Stimulated activated CD4-positive, alpha-beta T cell treated with anti-CD3 and anti-CD28 coated beads, Interleukin-2, amount 100 ng/mL, for 4 hours (primary cell): ENCODE measurements at regions not wholly inside any gene's neighbourhood (a gene's known extent, or its start where the extent isn't known, plus 50 kb on each side); places are given as distances from the start of the nearest gene placed in this dataset.

ENCODE experiments used
- DNase-seq: peaks from one replicate; pipeline ENCODE4 v3.0.0-alpha.2; 2020; ENCODE audit warnings: low read depth

DNA sequence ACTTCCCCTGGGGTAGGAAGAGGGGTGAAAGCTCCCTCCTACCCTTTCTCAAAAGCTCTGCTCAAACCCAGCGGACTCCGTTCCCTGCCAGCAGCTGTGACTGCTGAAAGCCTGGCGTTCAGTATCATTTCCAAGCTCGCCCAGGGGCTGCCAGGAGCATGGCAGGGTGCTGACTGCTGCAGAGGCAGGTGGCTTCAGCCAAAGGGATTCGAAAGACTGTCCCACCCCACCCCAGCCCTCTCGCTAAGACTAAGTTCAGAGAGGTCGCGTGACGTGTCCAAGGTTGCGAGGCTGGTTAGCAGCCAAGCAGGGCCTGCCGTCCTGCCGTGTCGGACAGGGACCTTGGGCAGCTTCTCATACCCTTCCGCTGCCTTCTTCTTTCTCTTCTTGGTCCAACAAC lies 72.3 kb upstream of the RAB12 start:
- DNase-seq = no peak

DNA sequence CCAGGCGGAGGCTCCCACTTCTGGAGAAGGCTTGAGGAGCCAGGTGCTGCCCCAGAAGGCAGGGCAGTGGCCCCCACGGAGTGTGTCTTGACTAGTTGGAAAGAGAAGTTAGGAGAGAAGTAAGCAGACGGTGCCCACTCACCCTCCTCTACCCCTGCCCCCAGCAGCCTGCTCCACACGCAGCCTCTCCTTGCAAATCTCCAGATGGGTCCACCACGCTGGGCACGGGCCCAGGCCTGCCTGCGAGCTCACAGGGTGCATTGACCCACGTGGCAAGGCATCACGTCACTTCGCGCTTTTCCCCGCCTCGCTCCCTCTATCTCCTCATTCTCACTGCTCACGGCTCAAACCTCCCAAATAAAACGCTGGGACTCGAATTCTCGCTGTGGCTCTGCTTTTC lies 71.8 kb upstream of the RAB12 start:
- DNase-seq = no peak

DNA sequence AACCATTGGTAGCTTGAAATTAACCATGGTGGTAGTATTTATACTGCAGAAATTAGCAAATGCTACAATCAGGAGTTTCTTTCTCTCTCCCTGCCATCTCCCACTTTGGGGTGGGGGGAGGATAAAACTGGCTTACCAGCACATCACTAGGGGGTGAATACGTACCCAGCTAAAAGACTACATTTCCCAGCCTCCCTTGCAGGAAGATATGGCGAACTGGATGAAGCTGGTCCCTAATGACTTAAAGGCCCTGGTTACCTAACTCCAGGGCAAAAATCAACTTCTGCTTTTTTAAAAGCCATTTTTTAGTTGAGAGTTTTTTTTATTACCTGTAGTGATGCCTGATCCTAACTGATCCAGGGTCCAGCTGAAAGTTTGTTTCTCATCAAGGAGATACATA lies 70.3 kb upstream of the RAB12 start:
- DNase-seq = no peak

DNA sequence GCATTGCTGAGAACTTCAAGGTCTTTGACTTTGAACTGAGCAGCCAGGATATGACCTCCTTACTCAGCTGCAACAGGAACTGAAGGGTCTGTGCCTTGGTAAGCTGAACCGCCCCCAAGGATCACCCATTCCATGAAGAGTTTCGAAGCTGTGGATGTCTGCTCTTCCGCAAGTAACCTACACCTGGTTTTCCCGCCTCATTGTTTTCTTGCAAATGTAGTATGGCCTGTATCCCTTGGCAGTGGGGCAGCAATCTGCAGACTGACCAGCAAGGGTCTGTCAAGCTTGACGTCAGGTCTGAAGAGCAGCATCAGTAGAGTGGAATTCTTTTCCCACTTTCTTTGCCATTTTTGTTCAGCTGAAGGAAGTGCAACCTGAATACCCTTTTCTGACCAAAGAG lies 62.6 kb upstream of the RAB12 start:
- DNase-seq = no peak

DNA sequence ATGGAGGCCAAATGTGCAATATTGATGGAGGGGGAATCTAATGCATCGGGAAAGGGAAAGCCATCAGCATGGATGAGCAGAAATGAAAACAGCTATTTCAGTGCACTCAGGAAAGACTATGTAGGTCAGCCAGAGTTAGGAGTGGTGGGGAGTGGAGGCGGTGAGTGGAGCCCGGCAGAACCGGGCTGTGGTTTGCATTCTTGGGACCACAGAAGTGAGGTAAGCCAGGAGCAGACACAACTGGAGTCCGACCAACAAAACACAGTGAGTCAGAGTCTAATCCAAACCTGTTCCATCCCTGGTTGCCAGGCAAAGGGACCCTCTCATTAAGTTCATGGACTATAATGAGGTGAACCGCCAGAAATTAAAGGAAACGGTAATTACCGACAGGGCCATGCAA lies 61.1 kb upstream of the RAB12 start:
- DNase-seq = no peak

DNA sequence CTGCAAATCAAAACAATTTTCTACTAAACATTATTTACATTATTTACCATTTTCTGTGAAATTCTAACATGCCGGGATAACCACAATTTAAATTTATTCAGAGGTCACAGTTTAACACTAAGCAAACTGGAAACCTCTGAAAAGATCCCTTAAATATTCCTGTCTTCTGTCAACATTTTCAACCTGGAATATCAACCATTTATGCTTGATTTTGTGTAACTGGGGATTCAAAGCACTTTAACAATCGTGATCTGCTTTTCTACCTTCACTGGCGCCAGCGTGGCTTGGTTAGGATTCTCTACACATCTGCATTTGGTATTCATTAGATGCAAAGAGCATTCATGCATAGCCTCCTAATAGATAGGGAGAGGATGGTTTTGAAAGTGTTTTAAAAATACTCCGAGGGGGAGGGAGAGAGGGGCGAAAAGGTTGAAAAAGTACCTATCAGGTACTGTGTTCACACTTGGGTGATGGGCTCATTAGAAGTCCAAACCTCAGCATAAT lies 59.9 kb upstream of the RAB12 start:
- no peak for DNase-seq

DNA sequence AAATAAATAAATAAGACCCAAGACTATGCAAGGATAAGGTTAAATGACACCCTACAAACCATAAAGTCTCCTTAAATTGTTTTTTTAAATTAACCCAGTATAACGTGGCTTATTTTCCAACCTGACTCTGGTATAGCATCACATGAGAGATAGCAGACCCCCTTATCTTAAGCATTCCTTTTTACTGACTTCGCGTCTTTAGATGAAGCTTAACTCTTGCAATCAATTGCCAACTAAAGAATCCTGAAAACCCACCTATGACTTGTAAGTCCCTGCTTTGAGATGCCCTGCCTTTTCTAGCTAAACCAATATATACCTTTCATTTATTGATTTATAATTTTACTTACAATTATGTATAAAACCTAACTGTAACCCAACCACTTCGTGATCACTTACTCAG lies 57.1 kb upstream of the RAB12 start:
- no peak for DNase-seq

DNA sequence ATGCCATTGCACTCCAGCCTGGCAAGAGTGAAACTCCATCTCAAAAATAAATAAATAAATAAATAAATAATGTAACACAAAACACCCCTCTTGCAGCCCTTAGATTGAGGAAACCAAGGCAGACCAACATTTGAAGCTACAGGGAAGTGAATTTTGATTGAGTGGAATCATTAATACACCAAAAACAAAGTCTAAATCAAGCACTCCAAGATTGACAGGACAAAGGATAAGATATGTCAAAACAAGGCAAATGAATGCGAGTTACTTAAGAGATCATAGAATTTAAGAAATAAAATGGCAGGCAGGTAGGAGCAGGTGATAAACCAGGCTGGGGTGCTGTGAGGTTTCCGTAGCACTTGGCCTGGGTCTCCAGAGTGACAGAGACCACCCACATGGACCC lies 54.9 kb upstream of the RAB12 start:
- no peak for DNase-seq

DNA sequence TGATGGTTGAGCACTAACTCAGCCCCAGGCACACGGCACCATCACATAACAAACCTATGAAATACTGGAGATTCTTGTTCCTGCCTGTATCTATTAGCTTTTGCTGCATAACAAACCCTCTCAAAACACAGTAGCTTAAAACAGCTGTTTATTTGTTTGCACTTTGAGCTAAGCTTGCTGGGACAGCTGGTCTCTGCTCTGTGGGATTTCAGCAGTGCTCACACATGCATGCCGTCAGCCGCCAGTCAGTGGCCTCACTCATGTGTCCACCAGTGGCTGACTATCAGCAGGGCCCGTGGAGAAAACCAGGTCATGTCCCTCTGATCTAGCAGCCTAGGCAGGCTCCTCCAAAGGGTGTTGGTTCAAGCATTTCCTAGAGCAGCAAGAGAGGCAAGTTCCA lies 52.8 kb upstream of the RAB12 start:
- DNase-seq = no peak
